ENCODE measurements at regions not wholly inside any gene's neighbourhood (a gene's known extent, or its start where the extent isn't known, plus 50 kb on each side); places are given as distances from the start of the nearest gene placed in this dataset.
"Not testable (repeated sequence)": the region's sequence is repeated elsewhere in the genome, so short reads cannot be mapped to it uniquely, and the experiment has no call there.

GRCh38 chr5:108556441-108557145 is 174.7 kb upstream of the FBXL17 start:
- H3K27ac Mint-ChIP-seq, result no peak overlapping the region
- DNase-seq, result no peak
- no peaks in the 10 kb centered on the region for H3K9me3 Mint-ChIP-seq
- no peaks in the 10 kb centered on the region for H3K27me3 Mint-ChIP-seq
- no peak overlapping the region for H3K4me3 Mint-ChIP-seq
- no peaks in the 10 kb centered on the region for H3K36me3 Mint-ChIP-seq (ENCODE audit: low read depth)
- no peaks in the 10 kb centered on the region for H3K4me1 Mint-ChIP-seq
- intact Hi-C loops (cut with micrococcal nuclease), result no loop called here

- Mint-ChIP-seq H3K4me1 (no peaks in the 10 kb centered on the region), H3K27me3 (no peaks in the 10 kb centered on the region), H3K9me3 (no peaks in the 10 kb centered on the region), H3K27ac (no peak overlapping the region), H3K4me3 (no peak overlapping the region), H3K36me3 (ENCODE audit: low read depth) (no peaks in the 10 kb centered on the region)
- DNase-seq, result no peak
- intact Hi-C loops (cut with micrococcal nuclease), result no loop called here
These were observed 167.0 kb upstream of the FBXL17 start for GRCh38 chr5:108548684-108549596.

GRCh38 chr5:108546939-108547338 is 165.0 kb upstream of the FBXL17 start:
- no peak for DNase-seq
- no peaks in the 10 kb centered on the region for H3K36me3 Mint-ChIP-seq (ENCODE audit: low read depth)
- no peaks in the 10 kb centered on the region for H3K27me3 Mint-ChIP-seq
- H3K4me3 Mint-ChIP-seq, result no peak overlapping the region
- no peak overlapping the region for H3K27ac Mint-ChIP-seq
- no peaks in the 10 kb centered on the region for H3K9me3 Mint-ChIP-seq
- intact Hi-C loops (cut with micrococcal nuclease), result no loop called here
- H3K4me1 Mint-ChIP-seq, result no peaks in the 10 kb centered on the region

GRCh38 chr5:108545301-108545700 is 163.4 kb upstream of the FBXL17 start:
- Mint-ChIP-seq H3K9me3 (no peaks in the 10 kb centered on the region), H3K36me3 (ENCODE audit: low read depth) (no peaks in the 10 kb centered on the region), H3K4me1 (no peaks in the 10 kb centered on the region), H3K27ac (no peak overlapping the region), H3K4me3 (no peak overlapping the region), H3K27me3 (no peaks in the 10 kb centered on the region)
- no peak for DNase-seq
- intact Hi-C loops (cut with micrococcal nuclease), result no loop called here

GRCh38 chr5:108543486-108543885 is 161.6 kb upstream of the FBXL17 start:
- H3K36me3 Mint-ChIP-seq (ENCODE audit: low read depth), result no peaks in the 10 kb centered on the region
- no peaks in the 10 kb centered on the region for H3K27me3 Mint-ChIP-seq
- DNase-seq, result no peak
- H3K9me3 Mint-ChIP-seq, result no peaks in the 10 kb centered on the region
- intact Hi-C loops (cut with micrococcal nuclease), result no loop called here
- H3K27ac Mint-ChIP-seq, result no peak overlapping the region
- H3K4me3 Mint-ChIP-seq, result no peak overlapping the region
- H3K4me1 Mint-ChIP-seq, result no peaks in the 10 kb centered on the region

DNA sequence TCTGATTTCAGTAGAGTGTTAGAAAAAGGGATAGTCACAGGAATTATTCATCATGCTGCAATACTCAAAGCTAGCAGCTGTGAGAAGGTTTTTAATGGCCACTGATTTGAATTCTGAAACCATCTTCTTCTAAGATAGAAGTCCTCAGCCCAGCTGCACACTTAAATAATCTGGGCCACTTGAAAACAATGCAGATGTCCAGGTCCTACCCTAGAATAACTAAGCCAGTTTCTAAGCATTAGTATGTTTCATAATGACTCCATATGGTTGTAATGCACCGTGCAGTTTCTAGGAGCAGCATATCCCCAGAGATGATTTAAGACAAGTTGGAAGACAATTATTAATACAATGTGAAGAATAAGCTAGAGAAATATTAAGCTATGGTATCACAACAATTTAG is 159.9 kb upstream of the FBXL17 start:
- Mint-ChIP-seq H3K4me3 (no peak overlapping the region), H3K4me1 (no peaks in the 10 kb centered on the region), H3K27ac (no peak overlapping the region), H3K27me3 (no peaks in the 10 kb centered on the region), H3K36me3 (ENCODE audit: low read depth) (no peaks in the 10 kb centered on the region), H3K9me3 (no peaks in the 10 kb centered on the region)
- no peak for DNase-seq
- intact Hi-C loops (cut with micrococcal nuclease), result no loop called here

DNA sequence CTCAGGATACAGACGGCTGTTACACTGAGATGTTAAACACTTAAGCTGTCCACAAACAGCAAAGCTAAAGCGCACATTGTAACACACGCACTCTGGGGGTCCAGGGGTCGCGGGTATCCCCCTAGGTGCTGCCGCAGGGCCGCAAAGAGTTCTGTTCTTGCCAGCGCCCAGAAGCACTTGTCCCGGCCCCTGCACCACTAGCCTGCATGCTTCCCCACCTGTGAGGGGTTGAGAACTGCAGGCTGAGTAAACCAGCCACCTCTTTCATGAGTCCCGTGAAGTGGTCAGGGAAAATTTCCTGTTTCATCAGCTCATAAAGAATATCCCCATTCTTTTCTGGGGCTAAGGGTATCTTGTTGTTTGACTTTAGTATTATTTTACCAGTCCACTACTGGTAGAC is 154.4 kb upstream of the FBXL17 start:
- no peaks in the 10 kb centered on the region for H3K4me1 Mint-ChIP-seq
- no peaks in the 10 kb centered on the region for H3K36me3 Mint-ChIP-seq (ENCODE audit: low read depth)
- H3K4me3 Mint-ChIP-seq, result no peak overlapping the region
- no peak overlapping the region for H3K27ac Mint-ChIP-seq
- intact Hi-C loops (cut with micrococcal nuclease), result no loop called here
- no peak for DNase-seq
- H3K9me3 Mint-ChIP-seq, result no peaks in the 10 kb centered on the region
- H3K27me3 Mint-ChIP-seq, result no peaks in the 10 kb centered on the region

GRCh38 chr5:108532129-108532445 is 150.2 kb upstream of the FBXL17 start:
- H3K27me3 Mint-ChIP-seq; H3K4me3 Mint-ChIP-seq; H3K27ac Mint-ChIP-seq; intact Hi-C loops (cut with micrococcal nuclease); H3K4me1 Mint-ChIP-seq; H3K9me3 Mint-ChIP-seq; H3K36me3 Mint-ChIP-seq (ENCODE audit: low read depth); DNase-seq: not testable (repeated sequence)

GRCh38 chr5:108531367-108532128 is 149.7 kb upstream of the FBXL17 start:
- intact Hi-C loops (cut with micrococcal nuclease), result no loop called here
- no peak for DNase-seq
- Mint-ChIP-seq H3K36me3 (ENCODE audit: low read depth) (no peaks in the 10 kb centered on the region), H3K4me1 (no peaks in the 10 kb centered on the region), H3K4me3 (no peak overlapping the region), H3K27me3 (no peaks in the 10 kb centered on the region), H3K9me3 (peaks cover 4% of the 10 kb centered on the region), H3K27ac (no peak overlapping the region)

GRCh38 chr5:108530706-108531105 is 148.8 kb upstream of the FBXL17 start:
- H3K27ac Mint-ChIP-seq, result no peak overlapping the region
- no peak for DNase-seq
- intact Hi-C loops (cut with micrococcal nuclease), result no loop called here
- H3K4me1 Mint-ChIP-seq, result no peaks in the 10 kb centered on the region
- H3K27me3 Mint-ChIP-seq, result no peaks in the 10 kb centered on the region
- peaks cover 9% of the 10 kb centered on the region for H3K9me3 Mint-ChIP-seq
- H3K36me3 Mint-ChIP-seq (ENCODE audit: low read depth), result no peaks in the 10 kb centered on the region
- no peak overlapping the region for H3K4me3 Mint-ChIP-seq

DNA sequence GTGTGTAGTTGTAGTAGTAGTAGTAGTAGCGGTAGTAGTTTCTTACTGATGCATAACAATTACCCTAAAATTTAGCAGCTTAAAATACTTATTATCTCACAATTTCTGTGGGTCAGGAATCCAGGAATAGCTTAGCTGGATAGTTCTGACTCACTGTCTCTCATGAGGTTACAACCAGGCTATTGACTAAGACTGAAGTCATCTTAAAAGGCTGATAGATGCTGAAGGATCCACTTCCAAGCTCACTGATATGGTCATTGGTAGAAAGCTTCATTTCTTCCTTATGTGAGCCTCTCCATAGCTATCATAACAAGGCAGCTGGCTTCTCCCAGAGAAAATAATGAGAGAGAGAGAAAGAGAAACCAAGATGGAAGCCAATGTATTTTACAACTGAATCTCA is 147.5 kb upstream of the FBXL17 start:
- Mint-ChIP-seq H3K27me3 (no peaks in the 10 kb centered on the region), H3K9me3 (peaks cover 9% of the 10 kb centered on the region), H3K4me3 (no peak overlapping the region), H3K36me3 (ENCODE audit: low read depth) (no peaks in the 10 kb centered on the region), H3K27ac (no peak overlapping the region), H3K4me1 (no peaks in the 10 kb centered on the region)
- no peak for DNase-seq
- intact Hi-C loops (cut with micrococcal nuclease), result loop anchor here (10.0 kb wide), 1 partner anchor 945 kb away; no protein-coding TSS in a partner anchor

DNA sequence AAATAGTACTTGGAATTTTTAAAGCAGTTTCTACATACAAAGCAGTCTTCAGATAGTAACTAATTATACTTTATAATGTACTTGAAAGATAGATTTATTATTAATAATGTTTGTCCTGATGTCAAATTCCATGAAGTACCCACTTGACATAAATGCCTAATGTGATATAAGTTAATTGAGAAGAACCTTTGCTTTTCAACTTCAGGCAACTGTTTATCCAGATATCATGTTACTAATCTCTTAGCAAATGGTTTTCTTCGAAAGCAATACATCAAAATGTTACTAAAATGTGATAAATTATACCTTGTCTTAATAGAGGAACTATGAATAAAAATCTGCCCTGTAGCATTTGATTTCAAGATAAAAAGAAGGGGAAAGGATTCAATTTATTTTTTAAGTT is 146.8 kb upstream of the FBXL17 start:
- Mint-ChIP-seq H3K9me3 (peaks cover 9% of the 10 kb centered on the region), H3K27me3 (no peaks in the 10 kb centered on the region), H3K36me3 (ENCODE audit: low read depth) (no peaks in the 10 kb centered on the region), H3K4me3 (no peak overlapping the region), H3K27ac (no peak overlapping the region), H3K4me1 (no peaks in the 10 kb centered on the region)
- DNase-seq, result no peak
- intact Hi-C loops (cut with micrococcal nuclease), result loop anchor here (10.0 kb wide), 1 partner anchor 946 kb away; no protein-coding TSS in a partner anchor

- Mint-ChIP-seq H3K4me1 (no peaks in the 10 kb centered on the region), H3K27me3 (peaks cover 2% of the 10 kb centered on the region), H3K4me3 (no peak overlapping the region), H3K27ac (no peak overlapping the region), H3K36me3 (ENCODE audit: low read depth) (no peaks in the 10 kb centered on the region), H3K9me3 (peaks cover 9% of the 10 kb centered on the region)
- DNase-seq, result no peak
- intact Hi-C loops (cut with micrococcal nuclease), result loop anchor here (10.0 kb wide), 1 partner anchor 950 kb away; no protein-coding TSS in a partner anchor
These were observed 142.7 kb upstream of the FBXL17 start for GRCh38 chr5:108524564-108524963.

DNA sequence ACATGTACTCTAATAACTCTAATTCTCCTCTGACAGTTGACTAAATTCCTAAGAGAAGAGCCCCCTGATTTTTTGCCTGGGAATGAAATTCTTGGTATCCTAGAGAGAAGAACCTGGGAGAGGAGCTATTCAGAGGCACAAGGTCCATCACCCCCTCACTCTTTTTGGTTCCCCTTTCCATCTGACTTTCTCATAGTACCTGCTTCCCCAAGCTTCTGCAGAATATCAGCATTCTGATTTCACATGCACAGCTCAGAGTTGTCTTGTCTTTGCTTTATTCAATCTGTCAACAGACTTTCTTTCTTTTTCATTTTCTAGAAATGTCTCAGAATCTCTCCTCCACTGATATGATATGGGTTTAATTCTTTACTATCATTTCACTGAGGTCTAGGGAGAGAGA is 141.5 kb upstream of the FBXL17 start:
- Mint-ChIP-seq H3K27ac (no peak overlapping the region), H3K4me3 (no peak overlapping the region), H3K9me3 (peaks cover 9% of the 10 kb centered on the region), H3K36me3 (ENCODE audit: low read depth) (no peaks in the 10 kb centered on the region), H3K4me1 (no peaks in the 10 kb centered on the region), H3K27me3 (peaks cover 2% of the 10 kb centered on the region)
- intact Hi-C loops (cut with micrococcal nuclease), result loop anchor here (10.0 kb wide), 1 partner anchor 951 kb away; no protein-coding TSS in a partner anchor
- DNase-seq, result no peak

Measured in activated CD4-positive, alpha-beta T cell treated with anti-CD3 and anti-CD28 coated beads, Interleukin-2, amount 10 ng/mL, durations not matched to agents 24 days and 14 days (primary cell).